GM12878 (cell line): ENCODE measurements at regions not wholly inside any gene's neighbourhood (a gene's known extent, or its start where the extent isn't known, plus 50 kb on each side); places are given as distances from the start of the nearest gene placed in this dataset.
A peak's percentile ranks its signal among the peaks of the same experiment; 100 is the strongest.

Experiments
- ATAC-seq: fragments of 200-7000 bp; cut with Tn5 transposase; 3 replicates; pipeline ENCODE4 v1.9.1; 2020; ENCODE audit warnings: mild to moderate bottlenecking, moderate library complexity
- BruUV-seq: library from RNA; stranded (reverse); fragments of 400-500 nt; replicated peaks from 2 replicates; lab custom pipeline; 2021; lab: Mats Ljungman, UMichigan
- CTCF ChIA-PET: fragments of 300-600 bp; sonication (Branson Sonifier 250); formaldehyde crosslinking; extraction: SDS; loops from one replicate; lab custom pipeline; 2021; ENCODE audit warnings: inconsistent platforms; lab: Yijun Ruan, JAX
- POLR2A ChIA-PET: fragments of 350-600 bp; formaldehyde crosslinking; extraction: SDS; loops from one replicate; lab custom pipeline; 2021; ENCODE audit warnings: inconsistent platforms; lab: Charles Lee
- RAD21 ChIA-PET: fragments of 300-600 bp; sonication (Branson Sonifier 250); formaldehyde crosslinking; loops from one replicate; lab custom pipeline; 2023; ENCODE audit warnings: antibody characterized with exemption; ENCODE audit not compliant: unreplicated experiment; lab: Charles Lee
- SMC1A ChIA-PET: fragments of 300-600 bp; sonication (Branson Sonifier 250); formaldehyde crosslinking; loops from one replicate; lab custom pipeline; 2023; ENCODE audit not compliant: unreplicated experiment, uncharacterized antibody; lab: Charles Lee
- DNase-seq: peaks from one replicate; pipeline ENCODE4 v3.0.0-alpha.2; 2011; ENCODE audit warnings: low read depth, low spot score
- FAIRE-seq: peaks from 3 replicates; lab custom pipeline; 2011; peaks lifted over from hg19 to GRCh38; lab: Jason Lieb, UNC
- H2AFZ ChIP-seq: 2 replicates; pipeline ENCODE4 v1.6.0; 2011; ENCODE audit warnings: low read depth, low read length, control low read depth; ENCODE audit not compliant: control insufficient read depth
- H3K27ac ChIP-seq: 2 replicates; pipeline ENCODE4 v1.5.1; 2011; ENCODE audit warnings: control low read depth; ENCODE audit not compliant: control insufficient read depth, insufficient read depth
- H3K27me3 ChIP-seq, 2 experiments: replicated peaks in 1 of 2; 2 replicates each; pipeline versions ENCODE4 v1.6.0 to v1.6.1; 2011; ENCODE audit warnings: low read length in 1 of 2; ENCODE audit not compliant: control insufficient read depth in 2 of 2, insufficient read depth in 2 of 2
- H3K36me3 ChIP-seq, 2 experiments: 2 replicates each; pipeline ENCODE4 v1.5.1; 2011; ENCODE audit warnings: low read length in 1 of 2; ENCODE audit not compliant: control insufficient read depth in 2 of 2, insufficient read depth in 2 of 2
- H3K4me1 ChIP-seq: 2 replicates; pipeline ENCODE4 v1.6.1; 2011; ENCODE audit warnings: mild to moderate bottlenecking, low read length, moderate library complexity, mixed read lengths; ENCODE audit not compliant: control insufficient read depth, insufficient read depth
- H3K4me2 ChIP-seq: 2 replicates; pipeline ENCODE4 v1.6.0; 2011; ENCODE audit warnings: control low read depth; ENCODE audit not compliant: control insufficient read depth, insufficient read depth
- H3K4me3 ChIP-seq: fragments of 200-600 bp; sonication (generic); 2 replicates; pipeline ENCODE4 v1.5.1; 2016
- H3K79me2 ChIP-seq: 2 replicates; pipeline ENCODE4 v1.6.0; 2011; ENCODE audit warnings: low read length; ENCODE audit not compliant: control insufficient read depth, insufficient read depth
- H3K9ac ChIP-seq: 2 replicates; pipeline ENCODE4 v1.8.0; 2011; ENCODE audit warnings: low read length, control low read depth, mixed read lengths; ENCODE audit not compliant: control insufficient read depth, insufficient read depth
- H3K9me3 ChIP-seq: replicated peaks from 3 replicates; pipeline ENCODE4 v1.5.1; 2011; ENCODE audit warnings: mild to moderate bottlenecking, low read length; ENCODE audit not compliant: control insufficient read depth, insufficient read depth
- H4K20me1 ChIP-seq: 2 replicates; pipeline ENCODE4 v1.6.0; 2011; ENCODE audit not compliant: control insufficient read depth, insufficient read depth
- CHD2 ChIP-seq: IDR thresholded peaks from 2 replicates; pipeline ENCODE4 v1.6.1; 2011; ENCODE audit warnings: low read depth, low read length, improper control_type of control experiment, borderline replicate concordance
- NBN ChIP-seq: fragments of 450-650 bp; IDR thresholded peaks from 2 replicates; pipeline ENCODE4 v1.6.1; 2016
- POLR2AphosphoS5 ChIP-seq: IDR thresholded peaks from 2 replicates; pipeline ENCODE4 v1.6.1; 2011; ENCODE audit warnings: mild to moderate bottlenecking, low read length, inconsistent platforms
- SUZ12 ChIP-seq: fragments of 200-600 bp; sonication (generic); IDR thresholded peaks from one replicate; pipeline ENCODE4 v1.6.1; 2018; ENCODE audit warnings: antibody characterized with exemption, mild to moderate bottlenecking; ENCODE audit not compliant: unreplicated experiment
- ZZZ3 ChIP-seq: IDR thresholded peaks from 2 replicates; pipeline ENCODE4 v1.6.1; 2011; ENCODE audit warnings: low read depth; ENCODE audit not compliant: control insufficient read depth, insufficient read length
- WGBS: methylation state at CpG from one replicate; pipeline ENCODE4 v1.1.6; 2016; ENCODE audit warnings: low lambda C conversion rate; ENCODE audit not compliant: insufficient replicate concordance, insufficient coverage; ENCODE audit errors: missing lambda C conversion rate; 5-methylcytosine and 5-hydroxymethylcytosine counted together
- in situ Hi-C: fragments of 300-500 bp; cut with MboI; formaldehyde crosslinking; loops from 9 replicates; pipeline ENCODE4 v1.14.3; 2018; ENCODE audit warnings: mixed read lengths
- intact Hi-C: fragments of 100-400 bp; cut with micrococcal nuclease; formaldehyde crosslinking; loops from one replicate; pipeline ENCODE4 v1.14.2; 2022; ENCODE audit not compliant: unreplicated experiment
- TF ChIP-seq, protein P1 (sequence below): fragments of 450-650 bp; formaldehyde crosslinking; IDR thresholded peaks from 2 replicates; pipeline ENCODE4 v1.4.0; 2020; ENCODE audit warnings: mild to moderate bottlenecking, moderate library complexity

DNA sequence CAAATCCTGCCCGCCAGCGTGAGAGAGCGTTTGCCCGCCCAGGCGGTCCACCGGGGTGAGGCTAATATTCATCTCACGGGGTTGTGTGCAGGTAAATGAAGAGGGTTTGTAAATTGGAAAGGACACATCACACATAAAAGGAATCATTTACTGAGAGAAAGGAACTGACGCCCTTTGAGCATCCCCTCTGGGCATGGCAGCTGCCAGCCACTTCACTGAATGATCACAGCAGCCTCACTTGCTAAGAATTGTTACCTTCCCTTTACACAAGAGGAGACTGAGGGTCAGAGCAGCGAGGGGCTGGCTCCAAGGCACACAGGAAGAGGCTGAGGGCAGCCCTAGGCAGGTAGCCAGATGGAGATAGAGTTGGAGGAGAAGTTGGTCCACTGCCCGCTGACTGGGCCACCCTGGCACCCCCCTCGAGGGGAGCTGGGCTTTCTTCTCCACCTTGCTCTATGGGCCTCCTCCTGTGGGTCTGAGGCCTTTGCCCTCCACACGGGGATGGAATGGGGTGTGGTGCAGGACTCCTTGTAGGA, 96.0 kb downstream of the FOXD2 start:
- RAD21 ChIA-PET = no interaction called here
- CTCF ChIA-PET = interaction anchor here (1.1 kb wide), 1 partner anchor 9 kb away, joined by 3 read pairs; no protein-coding TSS in a partner anchor
- peaks cover 3 to 9% of the 10 kb centered on the region in 2 experiments; a peak in 3 of 4 replicates for H3K27me3 ChIP-seq
- no peaks in the 10 kb centered on the region; the same call in 2 of the 3 replicates for H3K9me3 ChIP-seq
- POLR2A ChIA-PET = no interaction called here
- no peaks in the 10 kb centered on the region for H3K4me1 ChIP-seq
- no TSS peak for BruUV-seq
- H4K20me1 ChIP-seq = no peaks in the 10 kb centered on the region
- no peak overlapping the region for H3K27ac ChIP-seq
- 40% methylated on average over 12 of the region's 12 CpGs for WGBS
- TF ChIP-seq SUZ12 = peak; percentile 22
- no peak for TF ChIP-seq POLR2AphosphoS5
- FAIRE-seq = no peak
- H3K4me3 ChIP-seq = no peak overlapping the region
- no peak overlapping the region for H3K4me2 ChIP-seq
- no peak overlapping the region for H3K9ac ChIP-seq
- intact Hi-C loops (no loop called here), in situ Hi-C loops (no loop called here)
- no peaks in the 10 kb centered on the region for H3K79me2 ChIP-seq
- H3K36me3 ChIP-seq = no peaks in the 10 kb centered on the region
- no peak for ATAC-seq
- no peak for DNase-seq
- H2AFZ ChIP-seq = no peak overlapping the region
- SMC1A ChIA-PET = no interaction called here

DNA sequence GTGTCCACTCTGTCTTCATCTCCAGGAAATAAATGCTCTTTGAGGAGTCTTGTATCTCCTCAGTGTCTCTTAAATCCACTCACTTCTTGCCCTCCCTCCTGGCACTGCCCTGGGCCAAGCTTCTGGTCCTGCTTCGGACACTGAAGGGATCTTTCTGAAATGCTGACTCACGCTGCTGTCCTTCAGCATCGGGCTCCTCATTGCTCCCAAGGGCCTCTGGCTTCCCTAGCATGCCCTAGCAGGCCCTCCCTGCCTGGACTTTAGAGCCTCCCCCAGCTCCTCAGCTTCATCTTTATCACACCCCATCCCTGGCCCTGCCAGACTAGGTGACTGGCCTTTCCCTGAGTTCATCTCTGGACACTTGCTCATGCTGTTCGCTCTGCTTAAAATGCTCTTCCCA, 96.6 kb downstream of the FOXD2 start:
- Histone ChIP-seq H3K27ac (no peak overlapping the region), H3K9ac (no peak overlapping the region), H3K79me2 (no peaks in the 10 kb centered on the region), H3K4me2 (no peak overlapping the region), H3K9me3 (no peaks in the 10 kb centered on the region), H4K20me1 (no peaks in the 10 kb centered on the region), H3K4me3 (no peak overlapping the region), H2AFZ (no peak overlapping the region), H3K27me3 (peaks cover 3 to 9% of the 10 kb centered on the region in 2 experiments; a peak in 3 of 4 replicates), H3K36me3 (no peaks in the 10 kb centered on the region), H3K4me1 (no peaks in the 10 kb centered on the region)
- SMC1A ChIA-PET = no interaction called here
- POLR2A ChIA-PET = no interaction called here
- BruUV-seq = no TSS peak
- DNase-seq = no peak
- TF ChIP-seq ZZZ3 (no peak), CHD2 (no peak), NBN (no peak)
- TF ChIP-seq, protein P1, sequence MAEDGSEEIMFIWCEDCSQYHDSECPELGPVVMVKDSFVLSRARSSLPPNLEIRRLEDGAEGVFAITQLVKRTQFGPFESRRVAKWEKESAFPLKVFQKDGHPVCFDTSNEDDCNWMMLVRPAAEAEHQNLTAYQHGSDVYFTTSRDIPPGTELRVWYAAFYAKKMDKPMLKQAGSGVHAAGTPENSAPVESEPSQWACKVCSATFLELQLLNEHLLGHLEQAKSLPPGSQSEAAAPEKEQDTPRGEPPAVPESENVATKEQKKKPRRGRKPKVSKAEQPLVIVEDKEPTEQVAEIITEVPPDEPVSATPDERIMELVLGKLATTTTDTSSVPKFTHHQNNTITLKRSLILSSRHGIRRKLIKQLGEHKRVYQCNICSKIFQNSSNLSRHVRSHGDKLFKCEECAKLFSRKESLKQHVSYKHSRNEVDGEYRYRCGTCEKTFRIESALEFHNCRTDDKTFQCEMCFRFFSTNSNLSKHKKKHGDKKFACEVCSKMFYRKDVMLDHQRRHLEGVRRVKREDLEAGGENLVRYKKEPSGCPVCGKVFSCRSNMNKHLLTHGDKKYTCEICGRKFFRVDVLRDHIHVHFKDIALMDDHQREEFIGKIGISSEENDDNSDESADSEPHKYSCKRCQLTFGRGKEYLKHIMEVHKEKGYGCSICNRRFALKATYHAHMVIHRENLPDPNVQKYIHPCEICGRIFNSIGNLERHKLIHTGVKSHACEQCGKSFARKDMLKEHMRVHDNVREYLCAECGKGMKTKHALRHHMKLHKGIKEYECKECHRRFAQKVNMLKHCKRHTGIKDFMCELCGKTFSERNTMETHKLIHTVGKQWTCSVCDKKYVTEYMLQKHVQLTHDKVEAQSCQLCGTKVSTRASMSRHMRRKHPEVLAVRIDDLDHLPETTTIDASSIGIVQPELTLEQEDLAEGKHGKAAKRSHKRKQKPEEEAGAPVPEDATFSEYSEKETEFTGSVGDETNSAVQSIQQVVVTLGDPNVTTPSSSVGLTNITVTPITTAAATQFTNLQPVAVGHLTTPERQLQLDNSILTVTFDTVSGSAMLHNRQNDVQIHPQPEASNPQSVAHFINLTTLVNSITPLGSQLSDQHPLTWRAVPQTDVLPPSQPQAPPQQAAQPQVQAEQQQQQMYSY (CRISPR knock-in tag) = no peak
- RAD21 ChIA-PET = no interaction called here
- CTCF ChIA-PET = interaction anchor here (1.1 kb wide), 1 partner anchor 10 kb away, joined by 3 read pairs; no protein-coding TSS in a partner anchor
- ATAC-seq = no peak
- in situ Hi-C loops = no loop called here
- intact Hi-C loops = no loop called here
- WGBS = 22% methylated on average over 4 of the region's 4 CpGs
- FAIRE-seq = no peak
